ENCODE measurements at regions not wholly inside any gene's neighbourhood (a gene's known extent, or its start where the extent isn't known, plus 50 kb on each side); places are given as distances from the start of the nearest gene placed in this dataset.

- Histone ChIP-seq H3K27ac (ENCODE audit: extremely low read length, insufficient read depth, low read length) (no peak overlapping the region), H3K36me3 (replicated peaks in 1 of 2; ENCODE audit: control insufficient read depth in 1 of 2, insufficient read depth in 2 of 2, low read length in 2 of 2) (no peaks in the 10 kb centered on the region), H3K79me2 (ENCODE audit: insufficient read depth, low read length) (no peaks in the 10 kb centered on the region), H3K27me3 (ENCODE audit: control insufficient read depth in 1 of 2, insufficient read depth in 2 of 2, low read length in 2 of 2) (peaks cover 0 to 14% of the 10 kb centered on the region in 2 experiments; a peak in 2 of 5 replicates), H3K4me2 (ENCODE audit: low read depth, low read length) (no peak overlapping the region), H3K4me1 (ENCODE audit: insufficient read depth, low read length) (no peaks in the 10 kb centered on the region), H4K20me1 (ENCODE audit: insufficient read depth, low read length) (no peaks in the 10 kb centered on the region), H3K4me3 (replicated peaks in 1 of 3; ENCODE audit: insufficient read depth in 1 of 3, low read depth in 2 of 3, low read length in 3 of 3) (no peak overlapping the region), H3K9ac (ENCODE audit: insufficient read depth, low read depth, low read length) (no peak overlapping the region), H2AFZ (ENCODE audit: low read length) (no peak overlapping the region), H3K9me3 (ENCODE audit: low read length) (no peaks in the 10 kb centered on the region)
- no peak for TF ChIP-seq DPF2 (CRISPR knock-in tag; IDR thresholded peaks at IDR 0.05; ENCODE audit: borderline replicate concordance, low read depth)
- TF ChIP-seq ZBTB7A (CRISPR knock-in tag; IDR thresholded peaks at IDR 0.05): no peak
- no peak for TF ChIP-seq TCF12 (IDR thresholded peaks at IDR 0.05)
- no peak for TF ChIP-seq TCF12 (CRISPR knock-in tag; IDR thresholded peaks at IDR 0.05)
- TF ChIP-seq ZSCAN22 (CRISPR knock-in tag; IDR thresholded peaks at IDR 0.05): no peak
- intact Hi-C loops (cut with micrococcal nuclease; ENCODE audit: unreplicated experiment): no loop called here
- in situ Hi-C loops (cut with HindIII; ENCODE audit: extremely low pct_ligation_motif_present, low pct_unique_long_range_greater_than_20kb): no loop called here
- ChIA-PET POLR2A (no interaction called here), CTCF (ENCODE audit: low intra/inter-chr PET ratio, low total read pairs) (no interaction called here)
- no peak for ATAC-seq
- no peak for FAIRE-seq
- no TSS peak for BruUV-seq (replicated peaks)
- no peak for DNase-seq (ENCODE audit: low spot score)
- 4% methylated on average over 5 of the region's 5 CpGs for WGBS (ENCODE audit: low lambda C conversion rate)
Observed at GRCh38 chr1:14303011-14303410, 295.5 kb upstream of the KAZN start.

- H4K20me1 ChIP-seq (ENCODE audit: insufficient read depth, low read length): no peaks in the 10 kb centered on the region
- no peaks in the 10 kb centered on the region for H3K36me3 ChIP-seq (replicated peaks in 1 of 2; ENCODE audit: control insufficient read depth in 1 of 2, insufficient read depth in 2 of 2, low read length in 2 of 2)
- intact Hi-C loops (cut with micrococcal nuclease; ENCODE audit: unreplicated experiment) (no loop called here), in situ Hi-C loops (cut with HindIII; ENCODE audit: extremely low pct_ligation_motif_present, low pct_unique_long_range_greater_than_20kb) (no loop called here)
- WGBS (ENCODE audit: low lambda C conversion rate): under 1% methylated on average over 7 of the region's 7 CpGs
- FAIRE-seq: no peak
- ChIA-PET POLR2A (no interaction called here), CTCF (ENCODE audit: low intra/inter-chr PET ratio, low total read pairs) (no interaction called here)
- no peak for ATAC-seq
- H3K79me2 ChIP-seq (ENCODE audit: insufficient read depth, low read length): no peaks in the 10 kb centered on the region
- H3K4me3 ChIP-seq (replicated peaks in 1 of 3; ENCODE audit: insufficient read depth in 1 of 3, low read depth in 2 of 3, low read length in 3 of 3): no peak overlapping the region
- no peaks in the 10 kb centered on the region for H3K4me1 ChIP-seq (ENCODE audit: insufficient read depth, low read length)
- BruUV-seq (replicated peaks): no TSS peak
- TF ChIP-seq RERE (CRISPR knock-in tag; IDR thresholded peaks at IDR 0.05; ENCODE audit: low read depth) (no peak), MIXL1 (CRISPR knock-in tag; IDR thresholded peaks at IDR 0.05) (no peak), SALL1 (CRISPR knock-in tag; IDR thresholded peaks at IDR 0.05) (no peak), HMGXB4 (CRISPR knock-in tag; IDR thresholded peaks at IDR 0.05; ENCODE audit: borderline replicate concordance in 1 of 2, low read depth in 1 of 2) (no peak), CCAR2 (optimal IDR thresholded peaks at IDR 0.05; ENCODE audit: low read depth, low read length) (no peak), TCF7L2 (IDR thresholded peaks at IDR 0.05; ENCODE audit: low read depth, low read length) (no peak), ESRRA (CRISPR knock-in tag; IDR thresholded peaks at IDR 0.05; ENCODE audit: low read depth) (no peak)
- H3K9ac ChIP-seq (ENCODE audit: insufficient read depth, low read depth, low read length): no peak overlapping the region
- H3K4me2 ChIP-seq (ENCODE audit: low read depth, low read length): no peak overlapping the region
- DNase-seq (ENCODE audit: low spot score): no peak
- H3K27ac ChIP-seq (ENCODE audit: extremely low read length, insufficient read depth, low read length): no peak overlapping the region
- no peak overlapping the region for H2AFZ ChIP-seq (ENCODE audit: low read length)
- peaks cover 0 to 14% of the 10 kb centered on the region in 2 experiments; a peak in 2 of 5 replicates for H3K27me3 ChIP-seq (ENCODE audit: control insufficient read depth in 1 of 2, insufficient read depth in 2 of 2, low read length in 2 of 2)
- no peaks in the 10 kb centered on the region for H3K9me3 ChIP-seq (ENCODE audit: low read length)
Observed at GRCh38 chr1:14304381-14304865, 294.1 kb upstream of the KAZN start.
